Muscle of leg (tissue), 3 donors: ENCODE measurements at regions not wholly inside any gene's neighbourhood (a gene's known extent, or its start where the extent isn't known, plus 50 kb on each side); places are given as distances from the start of the nearest gene placed in this dataset.

Experiments used
- DNase-seq: peaks from one replicate; pipeline ENCODE4 v3.0.0; 2013
- H3K27ac ChIP-seq: one replicate; pipeline ENCODE4 v1.5.1; 2013; ENCODE audit warnings: mild to moderate bottlenecking, low read length, control low read depth
- H3K27me3 ChIP-seq: one replicate; pipeline ENCODE4 v1.6.1; 2013; ENCODE audit warnings: low read length; ENCODE audit not compliant: control insufficient read depth, insufficient read depth
- H3K36me3 ChIP-seq: one replicate; pipeline ENCODE4 v1.6.1; 2013; ENCODE audit warnings: low read length; ENCODE audit not compliant: control insufficient read depth, insufficient read depth
- H3K4me1 ChIP-seq: one replicate; pipeline ENCODE4 v1.6.1; 2013; ENCODE audit warnings: low read length; ENCODE audit not compliant: control insufficient read depth, insufficient read depth
- H3K4me3 ChIP-seq: one replicate; pipeline ENCODE4 v1.5.1; 2013; ENCODE audit warnings: low read length, control low read depth
- H3K9me3 ChIP-seq: replicated peaks from 2 replicates; pipeline ENCODE4 v1.6.1; 2013; ENCODE audit warnings: low read depth, low read length; ENCODE audit not compliant: control insufficient read depth
- WGBS: methylation state at CpG from one replicate; pipeline ENCODE4 v1.1.5; 2013; ENCODE audit warnings: missing lambda C conversion rate; ENCODE audit not compliant: insufficient coverage; 5-methylcytosine and 5-hydroxymethylcytosine counted together

DNA sequence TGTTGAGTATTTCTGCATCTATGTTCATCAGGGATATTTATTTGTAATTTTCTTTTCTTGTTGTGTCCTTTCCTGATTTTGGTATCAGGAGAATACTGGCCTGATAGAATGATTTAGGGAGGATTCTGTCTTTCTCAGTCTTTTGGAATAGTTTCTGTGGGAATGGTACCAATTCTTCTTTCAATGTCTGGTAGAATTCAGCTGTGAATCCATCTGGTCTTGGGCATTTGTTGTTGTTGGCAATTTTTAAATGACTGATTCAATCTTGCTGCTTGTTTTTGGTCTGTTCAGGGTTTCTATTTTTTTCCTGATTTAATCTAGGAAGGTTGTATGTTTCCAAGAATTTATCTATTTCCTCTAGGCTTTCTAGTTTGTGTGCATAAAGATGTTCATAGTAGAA, 170.9 kb upstream of the PDE3A start:
- Histone ChIP-seq H3K4me3 (no peak overlapping the region), H3K27ac (no peak overlapping the region), H3K4me1 (no peaks in the 10 kb centered on the region), H3K9me3 (peaks cover 2% of the 10 kb centered on the region), H3K27me3 (no peaks in the 10 kb centered on the region), H3K36me3 (no peaks in the 10 kb centered on the region)
- no peak for DNase-seq

DNA sequence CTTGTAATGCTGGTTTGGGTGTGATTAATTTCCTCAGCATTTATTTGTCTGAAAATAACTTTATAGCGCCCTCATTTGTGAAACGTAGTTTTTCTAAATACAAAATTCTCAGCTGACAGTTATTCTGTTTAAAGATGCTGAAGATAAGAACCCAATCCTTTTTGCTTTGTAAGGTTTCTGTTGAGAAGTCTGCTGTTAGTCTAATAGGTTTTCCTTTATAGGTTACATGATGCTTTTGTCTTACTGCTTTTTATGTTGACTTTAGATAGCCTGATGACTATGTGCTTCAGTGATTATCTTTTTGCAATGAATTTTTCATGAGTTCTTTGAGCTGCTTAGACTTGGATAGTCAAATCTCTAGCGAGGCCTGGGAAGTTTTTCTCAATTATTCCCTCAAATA, 168.6 kb upstream of the PDE3A start:
- Histone ChIP-seq H3K4me3 (no peak overlapping the region), H3K9me3 (peaks cover 2% of the 10 kb centered on the region), H3K27ac (no peak overlapping the region), H3K4me1 (no peaks in the 10 kb centered on the region), H3K36me3 (no peaks in the 10 kb centered on the region), H3K27me3 (no peaks in the 10 kb centered on the region)
- DNase-seq, result no peak
- WGBS, result no CpG with 5 or more reads among the region's 3 CpGs

DNA sequence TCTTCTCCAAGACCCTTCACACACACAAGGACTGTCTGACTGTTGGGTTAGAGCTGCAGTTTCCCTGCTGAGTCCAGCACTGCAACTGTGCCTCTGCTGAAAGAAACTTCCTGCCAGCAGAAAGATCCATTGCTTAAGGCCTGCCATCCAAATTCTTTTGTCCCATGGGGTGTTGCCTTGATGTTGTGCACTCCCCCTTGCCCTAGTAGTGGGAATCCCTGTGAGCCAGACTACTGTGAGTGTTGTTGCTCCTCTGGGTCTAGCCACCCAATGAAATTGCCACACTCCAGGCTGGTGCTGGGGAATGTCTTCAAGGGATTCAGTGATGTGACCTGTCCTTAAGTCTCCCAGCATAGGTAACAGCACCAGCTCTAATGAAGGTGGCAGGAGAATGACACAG, 166.6 kb upstream of the PDE3A start:
- Histone ChIP-seq H3K27ac (no peak overlapping the region), H3K4me3 (no peak overlapping the region), H3K27me3 (no peaks in the 10 kb centered on the region), H3K36me3 (no peaks in the 10 kb centered on the region), H3K4me1 (no peaks in the 10 kb centered on the region), H3K9me3 (peaks cover 2% of the 10 kb centered on the region)
- DNase-seq, result no peak

DNA sequence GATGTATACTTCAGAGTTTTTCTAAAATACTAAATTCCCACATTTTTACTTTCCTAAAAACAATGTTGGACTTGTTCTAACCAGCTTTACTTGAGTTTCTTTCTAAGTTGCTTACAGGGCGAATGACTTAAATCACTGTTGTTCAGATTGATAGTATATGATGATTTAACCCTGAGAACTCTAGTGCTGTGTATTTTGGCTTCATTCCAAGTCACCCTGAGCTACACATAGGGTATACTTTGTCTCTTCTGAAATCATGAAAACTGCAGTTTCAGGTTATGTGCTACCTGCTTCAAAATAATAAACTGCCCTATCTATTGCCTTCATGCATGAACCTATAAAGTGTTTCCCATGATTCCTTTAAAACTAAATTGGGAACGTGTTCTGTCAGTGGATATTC, 162.5 kb upstream of the PDE3A start:
- no peaks in the 10 kb centered on the region for H3K36me3 ChIP-seq
- no peak for DNase-seq
- H3K27ac ChIP-seq, result no peak overlapping the region
- no peaks in the 10 kb centered on the region for H3K4me1 ChIP-seq
- H3K27me3 ChIP-seq, result no peaks in the 10 kb centered on the region
- no peaks in the 10 kb centered on the region for H3K9me3 ChIP-seq
- H3K4me3 ChIP-seq, result no peak overlapping the region
- no CpG with 5 or more reads among the region's 2 CpGs for WGBS

DNA sequence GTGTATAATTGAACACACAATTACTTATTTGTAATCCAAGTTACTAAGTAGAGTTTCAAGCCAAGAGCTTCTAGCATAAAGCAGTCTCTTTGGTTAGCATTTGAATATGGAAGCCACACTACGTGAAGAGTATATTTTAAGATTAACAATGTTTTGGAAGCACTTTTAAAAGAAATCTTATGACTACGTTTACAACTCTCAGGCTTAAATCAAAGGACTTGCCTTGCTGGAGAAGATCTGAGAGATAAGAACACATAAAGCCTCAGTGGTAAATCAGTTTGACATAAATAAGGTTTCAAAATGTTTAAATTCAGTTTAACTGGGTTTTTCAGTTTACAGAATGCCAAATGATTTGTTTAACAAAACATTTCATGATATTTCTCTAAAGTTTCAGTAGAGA, 161.9 kb upstream of the PDE3A start:
- Histone ChIP-seq H3K27ac (no peak overlapping the region), H3K27me3 (no peaks in the 10 kb centered on the region), H3K4me3 (no peak overlapping the region), H3K4me1 (peaks cover 2% of the 10 kb centered on the region), H3K9me3 (no peaks in the 10 kb centered on the region), H3K36me3 (no peaks in the 10 kb centered on the region)
- WGBS, result no CpG with 5 or more reads among the region's 2 CpGs
- DNase-seq, result no peak

DNA sequence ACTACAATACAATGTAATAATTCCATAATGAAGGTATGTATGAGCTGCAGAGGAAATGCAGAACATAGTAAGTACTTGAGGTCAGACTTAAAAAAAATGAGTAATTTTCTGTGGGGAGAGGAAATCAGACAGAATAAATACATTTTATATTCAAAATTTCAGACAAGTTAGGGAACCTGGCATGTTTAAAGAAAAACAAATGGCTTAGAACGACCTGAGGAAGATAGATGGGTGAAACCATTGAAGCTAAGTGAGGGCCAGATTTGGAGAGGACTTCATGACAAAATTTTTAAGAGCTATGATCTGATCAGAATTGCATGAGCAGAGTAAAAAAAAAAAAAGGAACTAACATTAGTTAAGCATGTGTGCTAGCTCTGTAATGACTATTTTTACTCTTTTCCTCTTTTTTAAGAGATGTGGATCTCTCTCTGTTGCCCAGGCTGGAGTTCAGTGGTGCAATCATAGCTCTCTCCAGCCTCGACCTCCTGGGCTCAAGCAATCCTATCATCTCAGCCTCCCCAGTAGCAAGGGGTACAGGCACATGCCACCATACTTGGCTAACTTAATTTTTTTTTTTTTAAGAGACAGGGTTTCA, 157.6 kb upstream of the PDE3A start:
- Histone ChIP-seq H3K9me3 (no peaks in the 10 kb centered on the region), H3K27ac (no peak overlapping the region), H3K4me1 (peaks cover 8% of the 10 kb centered on the region), H3K36me3 (no peaks in the 10 kb centered on the region), H3K4me3 (no peak overlapping the region), H3K27me3 (no peaks in the 10 kb centered on the region)
- WGBS, result 80% methylated on average over 2 of the region's 2 CpGs
- no peak for DNase-seq

DNA sequence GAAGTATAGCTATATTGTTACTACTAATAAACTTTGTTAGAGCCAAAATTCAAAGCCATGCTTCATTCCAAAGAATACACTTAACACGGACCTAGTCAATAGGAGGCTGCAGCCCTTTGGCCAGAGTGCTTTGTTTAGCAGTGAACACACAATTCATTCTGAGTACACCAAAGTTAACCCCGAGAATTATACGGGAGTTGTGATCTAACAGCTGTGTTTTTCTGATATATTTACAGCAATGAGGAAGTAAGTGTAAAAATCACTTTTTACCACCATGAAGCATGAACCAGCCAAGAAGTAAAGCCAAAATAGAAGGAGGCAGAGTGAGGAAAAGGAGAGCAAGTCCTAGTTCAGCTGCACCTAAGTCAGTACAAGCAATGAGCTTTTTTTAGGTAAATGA, 156.8 kb upstream of the PDE3A start:
- peak; percentile 30 for DNase-seq
- no peaks in the 10 kb centered on the region for H3K9me3 ChIP-seq
- no peak overlapping the region for H3K4me3 ChIP-seq
- no CpG with 5 or more reads among the region's 3 CpGs for WGBS
- peaks cover 8% of the 10 kb centered on the region for H3K4me1 ChIP-seq
- no peaks in the 10 kb centered on the region for H3K27me3 ChIP-seq
- H3K27ac ChIP-seq, result peak overlapping the region; percentile 89
- no peaks in the 10 kb centered on the region for H3K36me3 ChIP-seq

DNA sequence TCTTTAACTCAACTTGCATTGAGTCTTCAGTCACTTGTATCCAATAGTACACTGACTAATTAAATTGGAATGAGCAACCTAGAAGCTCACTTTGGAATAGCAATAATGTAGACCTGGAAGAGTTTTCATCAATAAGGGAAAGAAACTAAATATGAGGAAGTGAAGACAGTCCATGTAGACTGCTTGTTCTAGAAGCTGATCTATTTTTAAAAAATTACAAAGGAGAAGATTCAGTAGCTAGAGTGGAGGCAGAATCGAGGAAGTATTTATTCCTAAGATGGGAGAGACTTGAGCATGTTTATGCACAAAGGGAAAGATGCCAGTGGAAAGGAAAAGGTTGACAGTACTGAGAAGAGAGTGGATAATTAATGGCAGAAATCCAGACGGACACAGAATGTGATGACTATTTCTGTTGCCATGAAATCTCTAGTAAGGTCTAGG, 156.3 kb upstream of the PDE3A start:
- H3K36me3 ChIP-seq, result no peaks in the 10 kb centered on the region
- H3K27me3 ChIP-seq, result no peaks in the 10 kb centered on the region
- peak; percentile 82 for DNase-seq
- H3K4me3 ChIP-seq, result no peak overlapping the region
- peaks cover 8% of the 10 kb centered on the region for H3K4me1 ChIP-seq
- H3K27ac ChIP-seq, result peak overlapping the region; percentile 89
- no peaks in the 10 kb centered on the region for H3K9me3 ChIP-seq
- 0% methylated on average over 1 of the region's 2 CpGs for WGBS

DNA sequence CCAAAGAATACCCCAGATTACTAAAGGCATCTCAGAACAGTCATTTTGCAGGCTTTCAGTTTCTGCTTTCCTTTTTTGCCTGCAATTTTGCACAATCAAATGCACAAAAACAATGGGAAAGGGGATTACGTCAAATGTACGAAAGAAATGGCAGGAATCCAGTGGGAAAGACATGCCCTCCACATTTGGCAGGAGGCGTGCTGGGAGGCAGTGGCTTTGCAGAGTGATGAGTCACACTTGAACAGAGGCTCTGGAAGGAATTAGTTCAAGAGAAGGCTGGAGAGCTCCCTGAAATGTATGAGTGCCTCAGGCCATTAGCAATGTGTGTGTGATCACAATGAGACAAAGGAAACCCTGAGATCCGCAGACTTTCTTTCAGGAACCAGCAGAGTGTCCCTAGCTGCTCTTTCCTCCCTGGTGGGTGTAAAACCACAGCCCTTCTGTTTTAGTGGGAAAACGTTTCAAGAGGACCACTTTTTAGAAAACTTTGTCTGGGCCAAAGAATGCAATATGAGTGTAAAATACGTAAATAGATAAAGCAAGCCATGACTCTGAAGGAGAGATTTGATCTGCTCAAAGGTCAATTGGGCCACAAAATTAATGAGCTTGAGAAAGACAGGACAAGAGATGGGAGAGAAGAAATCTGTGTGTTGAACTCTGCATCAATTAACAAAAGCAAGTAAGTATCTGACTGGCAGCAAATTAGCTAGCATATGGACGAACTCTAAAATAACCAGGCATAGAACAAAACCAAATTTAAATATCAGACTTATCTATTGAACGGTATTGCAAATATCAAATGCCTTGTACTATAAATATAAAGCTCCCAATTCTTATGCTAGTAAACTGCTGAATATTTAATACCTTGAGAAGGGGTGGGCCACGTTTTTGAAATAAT, 155.4 kb upstream of the PDE3A start:
- Histone ChIP-seq H3K27ac (peak overlapping the region; percentile 89), H3K4me3 (no peak overlapping the region), H3K27me3 (no peaks in the 10 kb centered on the region), H3K4me1 (peaks cover 8% of the 10 kb centered on the region), H3K36me3 (no peaks in the 10 kb centered on the region), H3K9me3 (no peaks in the 10 kb centered on the region)
- 0% methylated on average over 4 of the region's 9 CpGs for WGBS
- peak; percentile 97 for DNase-seq

DNA sequence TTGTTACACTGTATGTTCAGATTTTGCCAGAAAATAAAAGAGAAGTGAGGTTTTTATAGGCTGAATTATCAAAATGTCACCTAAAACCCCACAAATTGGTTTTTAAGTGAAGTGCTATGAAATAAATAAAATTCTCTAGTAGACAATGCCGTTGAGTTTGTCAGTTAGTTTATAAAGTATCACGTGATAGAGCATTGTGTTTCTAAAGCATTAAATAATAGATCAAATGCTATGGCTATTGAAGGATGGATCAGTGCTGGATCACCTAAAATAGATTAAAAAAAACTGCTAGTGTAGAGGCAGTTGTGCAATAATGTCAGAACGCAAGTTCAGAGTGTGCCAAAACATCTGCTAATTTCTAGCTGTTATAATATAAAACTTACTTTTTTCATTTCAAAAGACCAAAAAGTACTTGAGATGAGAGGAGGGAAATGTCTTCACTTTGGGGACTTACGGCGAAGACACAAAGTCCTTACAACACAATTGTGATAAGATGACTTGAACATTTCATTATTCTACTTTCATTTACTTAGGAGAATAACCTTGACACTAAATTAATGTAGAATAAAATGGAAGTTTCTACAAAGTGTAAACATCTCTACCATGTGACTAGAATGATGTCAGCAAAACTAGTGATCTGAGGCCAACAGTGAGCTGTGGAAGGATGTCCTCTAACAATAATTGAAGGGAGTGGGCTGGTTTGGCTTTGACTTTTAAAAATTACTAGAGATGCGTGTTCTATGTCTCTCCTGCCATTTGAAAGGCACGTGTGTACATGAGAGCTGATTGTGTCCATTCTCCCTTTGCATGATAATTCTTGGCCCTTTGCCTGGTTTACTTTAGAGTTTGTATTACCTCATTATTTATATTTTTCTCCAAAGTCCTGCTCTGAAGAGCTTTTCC, 154.4 kb upstream of the PDE3A start:
- no peaks in the 10 kb centered on the region for H3K36me3 ChIP-seq
- no peak overlapping the region for H3K4me3 ChIP-seq
- H3K4me1 ChIP-seq, result peaks cover 8% of the 10 kb centered on the region
- H3K27ac ChIP-seq, result peak overlapping the region; percentile 89
- H3K27me3 ChIP-seq, result no peaks in the 10 kb centered on the region
- DNase-seq, result peak; percentile 92
- no peaks in the 10 kb centered on the region for H3K9me3 ChIP-seq
- whole genome bisulfite sequencing, result no CpG with 5 or more reads among the region's 7 CpGs
